ENCODE measurements at regions not wholly inside any gene's neighbourhood (a gene's known extent, or its start where the extent isn't known, plus 50 kb on each side); places are given as distances from the start of the nearest gene placed in this dataset.

- TF ChIP-seq ETS1 (IDR thresholded peaks at IDR 0.05) (no peak), EZH2 (IDR thresholded peaks at IDR 0.05; ENCODE audit: low read depth, unreplicated experiment) (no peak), EZH2phosphoT487 (IDR thresholded peaks at IDR 0.05; ENCODE audit: unreplicated experiment) (no peak), JUNB (IDR thresholded peaks at IDR 0.05; ENCODE audit: unreplicated experiment) (no peak), REST (IDR thresholded peaks at IDR 0.05; ENCODE audit: unreplicated experiment) (no peak), ZNF114 (CRISPR knock-in tag; IDR thresholded peaks at IDR 0.05) (no peak), CTCF (conservative IDR thresholded peaks at IDR 0.05; ENCODE audit: low read depth in 2 of 2) (no peak), NANOG (IDR thresholded peaks at IDR 0.05; ENCODE audit: borderline replicate concordance) (no peak), STAT1 (IDR thresholded peaks at IDR 0.05; ENCODE audit: unreplicated experiment) (no peak), ZNF462 (CRISPR knock-in tag; IDR thresholded peaks at IDR 0.05) (no peak), CREB1 (CRISPR knock-in tag; IDR thresholded peaks at IDR 0.05; ENCODE audit: low read depth) (no peak)
These were observed 132.0 kb upstream of the ZSWIM2 start for GRCh38 chr2:186980787-186981550.

More at GRCh38 chr2:186980787-186981550, 132.0 kb upstream of the ZSWIM2 start:
- Mint-ChIP-seq H3K27ac (no peak overlapping the region), H3K27me3 (ENCODE audit: insufficient read depth, low read depth, poor library complexity) (no peaks in the 10 kb centered on the region), H3K4me3 (no peak overlapping the region), H3K9me3 (no peaks in the 10 kb centered on the region; the same call in 2 of the 3 replicates), H3K4me1 (no peaks in the 10 kb centered on the region), H3K36me3 (ENCODE audit: low read depth) (no peaks in the 10 kb centered on the region)
- no peaks in the 10 kb centered on the region for H3K9me2 ChIP-seq (ENCODE audit: insufficient read depth)
- no peaks in the 10 kb centered on the region for H3F3A ChIP-seq (replicated peaks; ENCODE audit: low read depth)
- no peaks in the 10 kb centered on the region for H3K4me1 ChIP-seq (ENCODE audit: insufficient read depth)
- no peak overlapping the region for H3K4me3 ChIP-seq
- H3K4me2 ChIP-seq, result no peak overlapping the region
- no peak for DNase-seq (ENCODE audit: low spot score)
- H3K79me2 ChIP-seq (replicated peaks; ENCODE audit: insufficient read depth), result no peaks in the 10 kb centered on the region
- H3K27ac ChIP-seq (ENCODE audit: low read depth), result no peak overlapping the region
- no peaks in the 10 kb centered on the region for H3K36me3 ChIP-seq (ENCODE audit: insufficient read depth)
- no peaks in the 10 kb centered on the region for H4K20me1 ChIP-seq (replicated peaks; ENCODE audit: insufficient read depth)
- no peaks in the 10 kb centered on the region for H3K27me3 ChIP-seq (ENCODE audit: insufficient read depth)
- no peak for ATAC-seq
- no peak overlapping the region for H2AFZ ChIP-seq

Measured in GM23338 (cell line).